Spinal cord (tissue), 9 donors: ENCODE measurements at regions not wholly inside any gene's neighbourhood (a gene's known extent, or its start where the extent isn't known, plus 50 kb on each side); places are given as distances from the start of the nearest gene placed in this dataset.

ENCODE experiments used
- DNase-seq, 6 donors: peaks; one replicate each; pipeline versions ENCODE4 v3.0.0 to v3.0.0-alpha.2; 2013 to 2015; ENCODE audit warnings: low spot score in 6 of 6, low read depth in 4 of 6
- H3K27ac ChIP-seq: one replicate; pipeline ENCODE4 v1.5.1; 2013; ENCODE audit warnings: low read depth, low read length, control low read depth
- H3K27me3 ChIP-seq: one replicate; pipeline ENCODE4 v1.6.1; 2013; ENCODE audit warnings: low read length; ENCODE audit not compliant: control insufficient read depth, insufficient read depth
- H3K36me3 ChIP-seq: one replicate; pipeline ENCODE4 v1.6.1; 2013; ENCODE audit warnings: low read length; ENCODE audit not compliant: control insufficient read depth, insufficient read depth
- H3K4me1 ChIP-seq: one replicate; pipeline ENCODE4 v1.6.1; 2013; ENCODE audit warnings: low read length; ENCODE audit not compliant: control insufficient read depth, insufficient read depth
- H3K4me3 ChIP-seq: one replicate; pipeline ENCODE4 v1.5.1; 2013; ENCODE audit warnings: low read depth, low read length, control low read depth
- H3K9me3 ChIP-seq: one replicate; pipeline ENCODE4 v1.6.1; 2013; ENCODE audit warnings: low read length; ENCODE audit not compliant: control insufficient read depth, insufficient read depth
- WGBS: methylation state at CpG from one replicate; pipeline ENCODE4 v1.1.5; 2013; ENCODE audit warnings: missing lambda C conversion rate; ENCODE audit not compliant: insufficient coverage; 5-methylcytosine and 5-hydroxymethylcytosine counted together
- donor health status: healthy.

- no peak overlapping the region for H3K4me3 ChIP-seq
- H3K9me3 ChIP-seq: no peaks in the 10 kb centered on the region
- H3K27me3 ChIP-seq: no peaks in the 10 kb centered on the region
- 89% methylated on average over 3 of the region's 3 CpGs for WGBS
- H3K4me1 ChIP-seq: peaks cover 5% of the 10 kb centered on the region
- no peak overlapping the region for H3K27ac ChIP-seq
- no peak for DNase-seq
- H3K36me3 ChIP-seq: no peaks in the 10 kb centered on the region
Observed at GRCh38 chr1:112767646-112768045, 52.5 kb upstream of the PPM1J start.
